B cell (primary cell): ENCODE measurements at regions not wholly inside any gene's neighbourhood (a gene's known extent, or its start where the extent isn't known, plus 50 kb on each side); places are given as distances from the start of the nearest gene placed in this dataset.

Experiments used
- ATAC-seq: fragments of 200-7000 bp; cut with Tn5 transposase; one replicate; pipeline ENCODE4 v1.10.0; 2021; ENCODE audit warnings: low read depth, mild to moderate bottlenecking, moderate number of reproducible peaks, moderate library complexity
- CTCF ChIA-PET: fragments of 350-600 bp; sonication (Branson Sonifier 250); formaldehyde crosslinking; loops from one replicate; lab custom pipeline; 2021; ENCODE audit warnings: antibody characterized with exemption, inconsistent platforms; lab: Charles Lee
- POLR2A ChIA-PET: fragments of 350-600 bp; sonication (Branson Sonifier 250); formaldehyde crosslinking; loops from one replicate; lab custom pipeline; 2021; ENCODE audit warnings: antibody characterized with exemption; lab: Charles Lee
- DNase-seq: peaks from one replicate; pipeline ENCODE4 v3.0.0; 2013
- H2AFZ ChIP-seq: 2 replicates; pipeline ENCODE4 v1.6.1; 2012; ENCODE audit warnings: mild to moderate bottlenecking, low read depth, low read length; ENCODE audit not compliant: insufficient read depth, poor library complexity, severe bottlenecking
- H3K27ac ChIP-seq, 2 donors: 1 replicate in 1 of 2; 2 replicates in 1 of 2; pipeline ENCODE4 v1.5.1; 2012 to 2013; ENCODE audit warnings: low read length in 2 of 2, mild to moderate bottlenecking in 2 of 2, moderate library complexity in 1 of 2
- H3K27me3 ChIP-seq, 4 experiments: fragments of 200-600 bp in 1 of 4; sonication (generic) in 1 of 4; replicated peaks in 1 of 4; 1 replicate in 2 of 4; 2 replicates in 2 of 4; pipeline versions ENCODE4 v1.6.1 to v1.7.0; 2013 to 2016; ENCODE audit warnings: low read length in 3 of 4, mild to moderate bottlenecking in 2 of 4, mixed read lengths in 1 of 4, moderate library complexity in 1 of 4; ENCODE audit not compliant: insufficient read depth in 4 of 4, control insufficient read depth in 3 of 4; ENCODE audit errors: control extremely low read depth in 1 of 4
- H3K36me3 ChIP-seq, 2 experiments: replicated peaks in 1 of 2; 1 replicate in 1 of 2; 2 replicates in 1 of 2; pipeline versions ENCODE4 v1.6.1 to v1.7.1; 2013; ENCODE audit warnings: low read length in 1 of 2; ENCODE audit not compliant: insufficient read depth in 2 of 2, control insufficient read depth in 1 of 2; ENCODE audit errors: control extremely low read depth in 1 of 2, extremely low read depth in 1 of 2
- H3K4me1 ChIP-seq, 2 donors: fragments of 200-600 bp in 1 of 2; sonication (generic) in 1 of 2; 1 replicate in 1 of 2; 2 replicates in 1 of 2; pipeline versions ENCODE4 v1.5.1 to v1.6.1; 2013 to 2017; ENCODE audit warnings: low read length in 2 of 2; ENCODE audit not compliant: control insufficient read depth in 2 of 2, insufficient read depth in 2 of 2
- H3K4me2 ChIP-seq: replicated peaks from 2 replicates; pipeline ENCODE3; 2012; ENCODE audit warnings: mild to moderate bottlenecking, low read depth, low read length; ENCODE audit not compliant: poor library complexity, severe bottlenecking
- H3K4me3 ChIP-seq, 5 experiments: fragments of 200-600 bp in 1 of 5; sonication (generic) in 1 of 5; 1 replicate in 3 of 5; 2 replicates in 2 of 5; pipeline versions ENCODE4 v1.5.1 to v1.7.0; 2011 to 2016; ENCODE audit warnings: low read length in 4 of 5, mild to moderate bottlenecking in 4 of 5, low read depth in 2 of 5, control low read depth in 1 of 5, moderate library complexity in 1 of 5; ENCODE audit not compliant: insufficient read depth in 1 of 5; ENCODE audit errors: control extremely low read depth in 1 of 5, extremely low read depth in 1 of 5
- H3K79me2 ChIP-seq: fragments of 200-600 bp; sonication (generic); one replicate; pipeline ENCODE4 v1.6.0; 2016; ENCODE audit warnings: low read length; ENCODE audit not compliant: control insufficient read depth, insufficient read depth
- H3K9ac ChIP-seq: fragments of 200-600 bp; sonication (generic); 2 replicates; pipeline ENCODE4 v1.6.1; 2017; ENCODE audit warnings: mild to moderate bottlenecking, low read length, moderate library complexity
- H3K9me3 ChIP-seq, 3 donors: one replicate each; pipeline versions ENCODE4 v1.6.1 to v1.7.1; 2013; ENCODE audit warnings: low read length in 2 of 3; ENCODE audit not compliant: control insufficient read depth in 2 of 3, insufficient read depth in 1 of 3; ENCODE audit errors: control extremely low read depth in 1 of 3
- H4K20me1 ChIP-seq: 2 replicates; pipeline ENCODE4 v1.6.0; 2012; ENCODE audit warnings: mild to moderate bottlenecking, low read length; ENCODE audit not compliant: insufficient read depth, control insufficient read depth, poor library complexity, severe bottlenecking
- H3K27ac Mint-ChIP-seq: one replicate; pipeline ENCODE4 v1.8.0; 2021; ENCODE audit warnings: mixed read lengths
- H3K27me3 Mint-ChIP-seq: one replicate; pipeline ENCODE4 v1.8.0; 2021; ENCODE audit warnings: mixed read lengths
- H3K4me1 Mint-ChIP-seq: one replicate; pipeline ENCODE4 v1.8.0; 2021; ENCODE audit warnings: mixed read lengths
- H3K4me3 Mint-ChIP-seq: one replicate; pipeline ENCODE4 v1.8.0; 2021; ENCODE audit warnings: mixed read lengths
- H3K9me3 Mint-ChIP-seq: one replicate; pipeline ENCODE4 v1.8.0; 2022; ENCODE audit warnings: mixed read lengths; ENCODE audit not compliant: insufficient read depth
- CTCF ChIP-seq: fragments of 200-600 bp; IDR thresholded peaks from one replicate; pipeline ENCODE4 v1.8.0; 2022; ENCODE audit warnings: antibody characterized with exemption, mild to moderate bottlenecking
- EZH2 ChIP-seq: IDR thresholded peaks from 2 replicates; pipeline ENCODE4 v1.6.1; 2012; ENCODE audit warnings: borderline replicate concordance, low read depth, mild to moderate bottlenecking, moderate library complexity, low read length; ENCODE audit not compliant: insufficient read depth, poor library complexity, severe bottlenecking
- WGBS: methylation state at CpG from one replicate; pipeline ENCODE4 v1.1.5; 2013; ENCODE audit warnings: missing lambda C conversion rate; ENCODE audit not compliant: insufficient coverage; 5-methylcytosine and 5-hydroxymethylcytosine counted together
- intact Hi-C: fragments of 100-400 bp; cut with micrococcal nuclease; formaldehyde crosslinking; loops from one replicate; pipeline ENCODE4 v1.10.0; 2022

- H3K27me3 Mint-ChIP-seq, result peaks cover 19% of the 10 kb centered on the region
- CTCF ChIA-PET, result no interaction called here
- no peak for ATAC-seq
These were observed 391.5 kb downstream of the IRS1 start for GRCh38 chr2:226408141-226408540.

GRCh38 chr2:226407135-226407534 lies 392.5 kb downstream of the IRS1 start:
- H3K4me2 ChIP-seq, result no peak overlapping the region
- H3K36me3 ChIP-seq, result no peaks in the 10 kb centered on the region
- no peak overlapping the region for H3K4me3 ChIP-seq
- DNase-seq (no peak), ATAC-seq (no peak)
- Mint-ChIP-seq H3K27ac (no peak overlapping the region), H3K9me3 (no peaks in the 10 kb centered on the region), H3K4me3 (no peak overlapping the region), H3K27me3 (peaks cover 19% of the 10 kb centered on the region), H3K4me1 (peaks cover 3% of the 10 kb centered on the region)
- H3K27ac ChIP-seq, result no peak overlapping the region
- intact Hi-C loops, result no loop called here
- H2AFZ ChIP-seq, result no peak overlapping the region
- TF ChIP-seq CTCF (no peak), EZH2 (no peak)
- ChIA-PET POLR2A (no interaction called here), CTCF (no interaction called here)
- no peak overlapping the region for H3K9ac ChIP-seq
- no peaks in the 10 kb centered on the region for H3K9me3 ChIP-seq
- no CpG with 5 or more reads among the region's 2 CpGs for WGBS
- no peaks in the 10 kb centered on the region for H4K20me1 ChIP-seq
- no peaks in the 10 kb centered on the region for H3K4me1 ChIP-seq
- H3K79me2 ChIP-seq, result no peaks in the 10 kb centered on the region
- no peaks in the 10 kb centered on the region for H3K27me3 ChIP-seq

More at GRCh38 chr2:226408141-226408540, 391.5 kb downstream of the IRS1 start:
- no peak overlapping the region for H3K27ac ChIP-seq
- 100% methylated on average over 1 of the region's 4 CpGs for WGBS
- H3K27me3 ChIP-seq, result no peaks in the 10 kb centered on the region
- no peak overlapping the region for H3K4me2 ChIP-seq
- no peaks in the 10 kb centered on the region for H4K20me1 ChIP-seq
- Mint-ChIP-seq H3K4me1 (peaks cover 3% of the 10 kb centered on the region), H3K27ac (no peak overlapping the region), H3K9me3 (no peaks in the 10 kb centered on the region), H3K4me3 (no peak overlapping the region)
- no peak overlapping the region for H3K4me3 ChIP-seq
- intact Hi-C loops, result no loop called here
- POLR2A ChIA-PET, result no interaction called here
- no peaks in the 10 kb centered on the region for H3K79me2 ChIP-seq
- TF ChIP-seq CTCF (no peak), EZH2 (no peak)
- H2AFZ ChIP-seq, result no peak overlapping the region
- no peak overlapping the region for H3K9ac ChIP-seq
- H3K9me3 ChIP-seq, result no peaks in the 10 kb centered on the region
- H3K4me1 ChIP-seq, result no peaks in the 10 kb centered on the region
- DNase-seq, result no peak
- no peaks in the 10 kb centered on the region for H3K36me3 ChIP-seq
